ENCODE measurements at regions not wholly inside any gene's neighbourhood (a gene's known extent, or its start where the extent isn't known, plus 50 kb on each side); places are given as distances from the start of the nearest gene placed in this dataset.

- Histone ChIP-seq H3K4me2 (ENCODE audit: low read length) (no peak overlapping the region), H3K27ac (ENCODE audit: low read length) (no peak overlapping the region), H3K9me3 (ENCODE audit: low read length) (no peaks in the 10 kb centered on the region), H3K79me2 (replicated peaks; ENCODE audit: insufficient read depth, low read length) (no peaks in the 10 kb centered on the region), H3K9me2 (ENCODE audit: insufficient read depth, low read length) (no peaks in the 10 kb centered on the region), H3K27me3 (ENCODE audit: insufficient read depth, low read depth, low read length) (peaks cover 91% of the 10 kb centered on the region), H2AFZ (ENCODE audit: low read depth, low read length) (no peak overlapping the region), H3F3A (ENCODE audit: insufficient read depth, low read length, poor library complexity, severe bottlenecking) (no peaks in the 10 kb centered on the region), H3K4me3 (ENCODE audit: low read length) (no peak overlapping the region), H3K36me3 (ENCODE audit: insufficient read depth, low read length) (no peaks in the 10 kb centered on the region), H4K20me1 (ENCODE audit: insufficient read depth) (no peaks in the 10 kb centered on the region), H3K9ac (ENCODE audit: low read length) (no peak overlapping the region)
- no peak for TF ChIP-seq TAF1 (IDR thresholded peaks at IDR 0.05; ENCODE audit: low read depth)
- TF ChIP-seq MXI1 (conservative IDR thresholded peaks at IDR 0.05; ENCODE audit: poor library complexity, severe bottlenecking): no peak
- TF ChIP-seq SMC3 (conservative IDR thresholded peaks at IDR 0.05; ENCODE audit: poor library complexity): no peak
- TF ChIP-seq CTCF (IDR thresholded peaks at IDR 0.05; ENCODE audit: poor library complexity, severe bottlenecking): no peak
- no peak for TF ChIP-seq EP300 (conservative IDR thresholded peaks at IDR 0.05; ENCODE audit: poor library complexity, severe bottlenecking)
- TF ChIP-seq RAD21 (conservative IDR thresholded peaks at IDR 0.05): no peak
- TF ChIP-seq REST (IDR thresholded peaks at IDR 0.05; ENCODE audit: borderline replicate concordance): no peak
- no peak for TF ChIP-seq EZH2 (IDR thresholded peaks at IDR 0.05; ENCODE audit: borderline replicate concordance, insufficient read depth, low read length, poor library complexity, severe bottlenecking)
These were observed 318.3 kb upstream of the IRX4 start for GRCh38 chr5:2201011-2201410.

GRCh38 chr5:2200261-2200950, 317.7 kb upstream of the IRX4 start:
- H3K9me2 ChIP-seq (ENCODE audit: insufficient read depth, low read length): no peaks in the 10 kb centered on the region
- no peaks in the 10 kb centered on the region for H3K36me3 ChIP-seq (ENCODE audit: insufficient read depth, low read length)
- no peak overlapping the region for H3K4me3 ChIP-seq (ENCODE audit: low read length)
- H3K9me3 ChIP-seq (ENCODE audit: low read length): no peaks in the 10 kb centered on the region
- no peaks in the 10 kb centered on the region for H4K20me1 ChIP-seq (ENCODE audit: insufficient read depth)
- no peak overlapping the region for H3K4me2 ChIP-seq (ENCODE audit: low read length)
- no peak overlapping the region for H3K27ac ChIP-seq (ENCODE audit: low read length)
- H3K27me3 ChIP-seq (ENCODE audit: insufficient read depth, low read depth, low read length): peaks cover 92% of the 10 kb centered on the region
- H3F3A ChIP-seq (ENCODE audit: insufficient read depth, low read length, poor library complexity, severe bottlenecking): no peaks in the 10 kb centered on the region
- no peak overlapping the region for H3K9ac ChIP-seq (ENCODE audit: low read length)
- no peak overlapping the region for H2AFZ ChIP-seq (ENCODE audit: low read depth, low read length)
- H3K79me2 ChIP-seq (replicated peaks; ENCODE audit: insufficient read depth, low read length): no peaks in the 10 kb centered on the region
- TF ChIP-seq CTCF (IDR thresholded peaks at IDR 0.05; ENCODE audit: poor library complexity, severe bottlenecking) (no peak), RAD21 (conservative IDR thresholded peaks at IDR 0.05) (no peak), REST (IDR thresholded peaks at IDR 0.05; ENCODE audit: borderline replicate concordance) (no peak), MXI1 (conservative IDR thresholded peaks at IDR 0.05; ENCODE audit: poor library complexity, severe bottlenecking) (no peak), EZH2 (IDR thresholded peaks at IDR 0.05; ENCODE audit: borderline replicate concordance, insufficient read depth, low read length, poor library complexity, severe bottlenecking) (no peak), EP300 (conservative IDR thresholded peaks at IDR 0.05; ENCODE audit: poor library complexity, severe bottlenecking) (no peak), SMC3 (conservative IDR thresholded peaks at IDR 0.05; ENCODE audit: poor library complexity) (no peak), TAF1 (IDR thresholded peaks at IDR 0.05; ENCODE audit: low read depth) (no peak), POLR2AphosphoS5 (IDR thresholded peaks at IDR 0.05) (no peak)

All from neural cell (in vitro differentiated cells).